Endothelial cell of umbilical vein (primary cell): ENCODE measurements at regions not wholly inside any gene's neighbourhood (a gene's known extent, or its start where the extent isn't known, plus 50 kb on each side); places are given as distances from the start of the nearest gene placed in this dataset.

Source experiments
- BruUV-seq: library from RNA; stranded (reverse); fragments of 400-500 nt; replicated peaks from 2 replicates; lab custom pipeline; 2021; lab: Mats Ljungman, UMichigan
- CTCF ChIA-PET: fragments of 300-600, 350-600 bp; sonication (Branson Sonifier 250); formaldehyde crosslinking; loops from one replicate; lab custom pipeline; 2021; ENCODE audit warnings: antibody characterized with exemption, inconsistent platforms; lab: Charles Lee
- POLR2A ChIA-PET: fragments of 300-600, 350-600 bp; sonication (Branson Sonifier 250); formaldehyde crosslinking; loops from one replicate; lab custom pipeline; 2021; ENCODE audit warnings: antibody characterized with exemption, inconsistent platforms; lab: Charles Lee
- DNase-seq: peaks from one replicate; pipeline ENCODE4 v3.0.0-alpha.2; 2011; ENCODE audit warnings: low read depth, low spot score
- FAIRE-seq: peaks from 2 replicates; lab custom pipeline; 2011; peaks lifted over from hg19 to GRCh38; lab: Jason Lieb, UNC
- H2AFZ ChIP-seq: 2 replicates; pipeline ENCODE4 v1.6.0; 2012; ENCODE audit warnings: low read depth, low read length, control low read depth, inconsistent platforms
- H3K27ac ChIP-seq: 2 replicates; pipeline ENCODE4 v1.5.1; 2011; ENCODE audit warnings: low read depth, mild to moderate bottlenecking, control low read depth, low read length, moderate library complexity; ENCODE audit not compliant: insufficient read depth
- H3K27me3 ChIP-seq, 2 experiments: 2 replicates each; pipeline versions ENCODE4 v1.6.0 to v1.6.1; 2011; ENCODE audit warnings: low read length in 2 of 2, mixed read lengths in 1 of 2; ENCODE audit not compliant: control insufficient read depth in 2 of 2, insufficient read depth in 2 of 2
- H3K36me3 ChIP-seq, 2 experiments: 2 replicates in 1 of 2; 3 replicates in 1 of 2; pipeline ENCODE4 v1.5.1; 2011; ENCODE audit warnings: low read length in 2 of 2, mild to moderate bottlenecking in 1 of 2, moderate library complexity in 1 of 2; ENCODE audit not compliant: control insufficient read depth in 2 of 2, insufficient read depth in 2 of 2; ENCODE audit errors: extremely low read depth in 1 of 2
- H3K4me1 ChIP-seq: 3 replicates; pipeline ENCODE4 v1.5.1; 2011; ENCODE audit warnings: mild to moderate bottlenecking, low read length; ENCODE audit not compliant: control insufficient read depth, insufficient read depth; ENCODE audit errors: extremely low read depth
- H3K4me2 ChIP-seq: 2 replicates; pipeline ENCODE4 v1.6.1; 2011; ENCODE audit warnings: low read length, control low read depth, mixed read lengths; ENCODE audit not compliant: insufficient read depth
- H3K4me3 ChIP-seq, 3 experiments: fragments of 200-600 bp in 1 of 3; sonication (generic), shearing (Covaris generic) in 1 of 3; replicated peaks in 1 of 3; 2 replicates each; pipeline ENCODE4 v1.5.1; 2011 to 2016; ENCODE audit warnings: control low read depth in 3 of 3, low read length in 3 of 3, mild to moderate bottlenecking in 2 of 3, inconsistent platforms in 1 of 3, low read depth in 1 of 3, moderate library complexity in 1 of 3; ENCODE audit not compliant: insufficient read depth in 1 of 3
- H3K79me2 ChIP-seq: 2 replicates; pipeline ENCODE4 v1.6.0; 2012; ENCODE audit warnings: low read length, inconsistent platforms; ENCODE audit not compliant: control insufficient read depth, insufficient read depth
- H3K9ac ChIP-seq: replicated peaks from 2 replicates; pipeline ENCODE3; 2011; ENCODE audit warnings: low read length, control low read depth; ENCODE audit not compliant: insufficient read depth; ENCODE audit errors: extremely low read depth
- H3K9me1 ChIP-seq: replicated peaks from 3 replicates; pipeline ENCODE4 v1.6.0; 2011; ENCODE audit warnings: mild to moderate bottlenecking, low read length; ENCODE audit not compliant: control insufficient read depth, insufficient read depth; ENCODE audit errors: extremely low read depth
- H3K9me3 ChIP-seq: replicated peaks from 2 replicates; pipeline ENCODE4 v1.5.1; 2012; ENCODE audit warnings: low read length, inconsistent platforms; ENCODE audit not compliant: control insufficient read depth, insufficient read depth
- H4K20me1 ChIP-seq: replicated peaks from 2 replicates; pipeline ENCODE3; 2011; ENCODE audit warnings: mild to moderate bottlenecking, low read length; ENCODE audit not compliant: control insufficient read depth, insufficient read depth; ENCODE audit errors: extremely low read depth
- EZH2 ChIP-seq: IDR thresholded peaks from 2 replicates; pipeline ENCODE4 v1.6.1; 2012; ENCODE audit warnings: borderline replicate concordance, low read depth, mild to moderate bottlenecking, moderate library complexity, low read length, inconsistent platforms; ENCODE audit not compliant: severe bottlenecking
- FOS ChIP-seq: IDR thresholded peaks from 2 replicates; pipeline ENCODE4 v1.6.1; 2011; ENCODE audit warnings: mild to moderate bottlenecking, low read length, moderate library complexity, borderline replicate concordance; ENCODE audit not compliant: insufficient read depth
- GATA2 ChIP-seq: IDR thresholded peaks from 2 replicates; pipeline ENCODE4 v1.7.0; 2011; ENCODE audit warnings: low read depth, mild to moderate bottlenecking, moderate library complexity, mixed read lengths, low read length; ENCODE audit not compliant: insufficient read length, insufficient read depth
- JUN ChIP-seq: IDR thresholded peaks from 2 replicates; pipeline ENCODE4 v1.6.1; 2011; ENCODE audit warnings: borderline replicate concordance, low read depth; ENCODE audit not compliant: insufficient read length, insufficient read depth
- MYC ChIP-seq: IDR thresholded peaks from one replicate; pipeline ENCODE4 v1.6.1; 2011; ENCODE audit warnings: mild to moderate bottlenecking, low read depth, low read length
- POLR2A ChIP-seq: IDR thresholded peaks from 2 replicates; pipeline ENCODE4 v1.6.1; 2012; ENCODE audit warnings: low read depth, mild to moderate bottlenecking, control low read depth, low read length
- POLR2AphosphoS5 ChIP-seq: IDR thresholded peaks from 2 replicates; pipeline ENCODE4 v1.6.1; 2012; ENCODE audit warnings: low read depth, mild to moderate bottlenecking, control low read depth, low read length, moderate library complexity; ENCODE audit not compliant: insufficient read depth
- dilution Hi-C: fragments of 300-500 bp; cut with MboI; formaldehyde crosslinking; loops from one replicate; pipeline ENCODE4 v1.15.0; 2019; ENCODE audit warnings: low sequenced_read_pairs; ENCODE audit not compliant: extremely low pct_ligation_motif_present
- intact Hi-C: fragments of 100-400 bp; cut with micrococcal nuclease; formaldehyde crosslinking; loops from one replicate; pipeline ENCODE4 v1.10.0; 2022
- TF ChIP-seq, protein P1 (sequence below), 2 donors: IDR thresholded peaks; 1 replicate in 1 of 2; 2 replicates in 1 of 2; pipeline ENCODE4 v1.5.1; 2011; ENCODE audit warnings: low read length in 2 of 2, mild to moderate bottlenecking in 2 of 2, moderate library complexity in 2 of 2, control low read depth in 1 of 2, inconsistent platforms in 1 of 2, low read depth in 1 of 2; ENCODE audit not compliant: insufficient read depth in 1 of 2; ENCODE audit errors: extremely low read depth in 1 of 2
- TF ChIP-seq, protein P2 (sequence below): IDR thresholded peaks from 2 replicates; pipeline ENCODE4 v1.6.1; 2011; ENCODE audit not compliant: insufficient read depth, insufficient read length

DNA sequence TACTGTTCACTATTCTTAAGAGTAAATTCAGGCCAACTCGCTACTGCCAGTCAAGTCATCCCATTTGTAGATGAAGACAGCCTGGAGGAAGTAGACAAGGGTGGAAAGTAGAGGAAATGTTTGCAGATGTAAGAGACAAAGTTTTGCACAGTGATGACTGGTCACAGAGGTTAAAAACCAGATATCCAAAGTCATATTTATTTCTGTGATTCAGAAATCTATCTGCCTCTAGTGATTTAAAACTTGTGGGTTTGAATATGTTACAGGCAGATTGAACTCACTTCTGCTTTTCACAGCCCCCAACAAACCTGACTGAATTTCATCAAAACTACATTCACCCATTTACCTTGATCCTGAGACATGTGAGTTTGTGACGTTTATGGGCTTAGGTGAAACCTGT is 484.7 kb upstream of the C1orf87 start:
- no peaks in the 10 kb centered on the region for H3K36me3 ChIP-seq
- CTCF ChIA-PET = no interaction called here
- FAIRE-seq (no peak), DNase-seq (no peak)
- no peak overlapping the region for H3K4me2 ChIP-seq
- no peaks in the 10 kb centered on the region for H3K4me1 ChIP-seq
- H3K27me3 ChIP-seq = no peaks in the 10 kb centered on the region
- H4K20me1 ChIP-seq = no peaks in the 10 kb centered on the region
- H3K9ac ChIP-seq = no peak overlapping the region
- BruUV-seq = no TSS peak
- POLR2A ChIA-PET = no interaction called here
- H2AFZ ChIP-seq = no peak overlapping the region
- H3K27ac ChIP-seq = no peak overlapping the region
- no peak overlapping the region for H3K4me3 ChIP-seq
- dilution Hi-C loops (no loop called here), intact Hi-C loops (no loop called here)
- no peaks in the 10 kb centered on the region for H3K9me3 ChIP-seq
- H3K79me2 ChIP-seq = no peaks in the 10 kb centered on the region
- TF ChIP-seq, protein P1, sequence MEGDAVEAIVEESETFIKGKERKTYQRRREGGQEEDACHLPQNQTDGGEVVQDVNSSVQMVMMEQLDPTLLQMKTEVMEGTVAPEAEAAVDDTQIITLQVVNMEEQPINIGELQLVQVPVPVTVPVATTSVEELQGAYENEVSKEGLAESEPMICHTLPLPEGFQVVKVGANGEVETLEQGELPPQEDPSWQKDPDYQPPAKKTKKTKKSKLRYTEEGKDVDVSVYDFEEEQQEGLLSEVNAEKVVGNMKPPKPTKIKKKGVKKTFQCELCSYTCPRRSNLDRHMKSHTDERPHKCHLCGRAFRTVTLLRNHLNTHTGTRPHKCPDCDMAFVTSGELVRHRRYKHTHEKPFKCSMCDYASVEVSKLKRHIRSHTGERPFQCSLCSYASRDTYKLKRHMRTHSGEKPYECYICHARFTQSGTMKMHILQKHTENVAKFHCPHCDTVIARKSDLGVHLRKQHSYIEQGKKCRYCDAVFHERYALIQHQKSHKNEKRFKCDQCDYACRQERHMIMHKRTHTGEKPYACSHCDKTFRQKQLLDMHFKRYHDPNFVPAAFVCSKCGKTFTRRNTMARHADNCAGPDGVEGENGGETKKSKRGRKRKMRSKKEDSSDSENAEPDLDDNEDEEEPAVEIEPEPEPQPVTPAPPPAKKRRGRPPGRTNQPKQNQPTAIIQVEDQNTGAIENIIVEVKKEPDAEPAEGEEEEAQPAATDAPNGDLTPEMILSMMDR (IDR thresholded peaks at IDR 0.05; ENCODE audit: extremely low read depth in 1 of 2, insufficient read depth in 1 of 2, low read depth in 1 of 2, low read length in 2 of 2) = no peak
- TF ChIP-seq JUN = no peak
- no peak for TF ChIP-seq GATA2
- TF ChIP-seq, protein P2, sequence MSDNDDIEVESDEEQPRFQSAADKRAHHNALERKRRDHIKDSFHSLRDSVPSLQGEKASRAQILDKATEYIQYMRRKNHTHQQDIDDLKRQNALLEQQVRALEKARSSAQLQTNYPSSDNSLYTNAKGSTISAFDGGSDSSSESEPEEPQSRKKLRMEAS = no peak
- TF ChIP-seq MYC = no peak
- no peak for TF ChIP-seq FOS
- TF ChIP-seq EZH2 = no peak
- no peak for TF ChIP-seq POLR2A
- no peak for TF ChIP-seq POLR2AphosphoS5
- no peaks in the 10 kb centered on the region for H3K9me1 ChIP-seq
